Hematopoietic multipotent progenitor cell treated with erythropoietin and hydrocortisone succinate and interleukin-3 and kit ligand, for 4 days (in vitro differentiated cells): ENCODE measurements at regions not wholly inside any gene's neighbourhood (a gene's known extent, or its start where the extent isn't known, plus 50 kb on each side); places are given as distances from the start of the nearest gene placed in this dataset.

ENCODE experiments used
- DNase-seq: peaks from one replicate; pipeline ENCODE4 v3.0.0-alpha.2; 2015

DNA sequence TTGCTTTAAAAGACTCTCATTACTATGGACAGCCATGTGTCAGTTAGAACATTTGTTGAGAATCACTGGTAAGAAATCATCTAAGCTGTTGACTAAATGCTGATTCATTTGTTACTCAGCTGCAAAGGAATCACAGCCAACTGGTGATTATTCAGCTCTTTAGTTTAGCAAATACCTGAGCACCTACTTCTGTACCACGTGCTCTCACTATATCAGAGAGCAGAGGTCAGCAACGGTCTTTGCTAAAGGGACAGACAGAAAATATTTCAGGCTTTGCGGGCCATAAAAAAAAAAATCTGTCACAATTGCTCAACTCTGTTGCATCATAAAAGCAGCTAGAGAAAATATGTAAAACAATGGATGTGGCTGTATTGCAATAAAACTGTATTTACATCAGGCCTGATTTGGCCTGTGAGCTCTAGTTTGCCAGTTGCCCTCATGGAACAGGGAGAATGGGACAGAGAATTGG, 377.6 kb downstream of the DNAH5 start:
- peak; percentile 4 for DNase-seq

DNA sequence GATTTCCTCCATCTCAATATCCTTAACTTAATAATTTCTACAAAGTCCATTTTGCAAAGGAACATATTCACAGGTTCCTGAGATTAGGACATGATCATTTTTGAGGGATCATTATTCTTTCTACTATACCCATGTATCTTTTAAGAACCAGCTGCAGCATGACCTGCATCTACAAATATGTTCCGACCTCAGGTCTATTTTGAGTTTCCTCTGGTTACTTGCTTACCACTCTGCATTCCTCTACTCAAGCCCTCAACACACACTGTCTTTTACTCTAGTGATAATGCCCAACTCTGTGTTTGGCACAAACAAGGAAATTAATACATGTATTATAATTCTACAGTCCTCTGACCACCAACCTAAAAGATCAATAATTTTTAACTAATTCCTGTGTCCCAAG, 386.1 kb downstream of the DNAH5 start:
- DNase-seq = no peak

DNA sequence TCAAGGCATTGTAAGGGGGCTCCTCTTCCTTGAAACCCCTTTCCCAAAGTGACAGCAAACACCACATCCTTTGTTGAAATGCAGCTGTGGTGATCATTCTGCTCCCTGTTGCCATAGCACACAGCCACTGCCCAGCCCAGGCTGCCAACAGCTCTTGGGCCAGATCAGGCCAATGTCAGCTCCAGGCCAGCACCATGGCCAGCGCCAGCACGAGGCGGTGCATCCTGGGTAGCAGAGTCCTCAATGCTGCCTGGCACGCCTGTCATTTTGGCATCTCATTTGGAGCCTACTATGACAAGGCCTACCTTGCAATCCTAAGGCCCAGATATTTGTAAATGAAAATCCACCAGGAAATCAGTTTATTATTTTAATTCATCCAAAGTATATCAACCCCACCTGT, 390.6 kb downstream of the DNAH5 start:
- peak; percentile 49 for DNase-seq

DNA sequence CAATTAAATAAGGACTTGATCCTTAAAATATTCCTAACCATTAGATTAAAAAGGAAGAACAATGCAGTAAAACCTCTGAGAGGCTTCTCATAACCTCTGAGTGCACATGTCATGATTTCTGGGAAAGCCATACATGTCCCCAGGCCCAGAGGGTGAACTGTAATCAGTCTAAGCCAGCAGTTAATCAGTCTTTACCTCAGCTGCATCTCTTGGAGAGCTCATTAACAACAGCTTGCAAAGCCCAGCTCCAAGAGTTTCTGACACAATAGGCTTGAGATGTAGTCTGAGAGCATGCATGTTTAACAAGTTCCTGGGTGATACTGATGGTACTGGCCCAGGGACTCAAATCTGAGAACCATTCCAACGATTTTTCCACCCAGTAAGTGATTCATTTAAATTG, 392.1 kb downstream of the DNAH5 start:
- DNase-seq = no peak

DNA sequence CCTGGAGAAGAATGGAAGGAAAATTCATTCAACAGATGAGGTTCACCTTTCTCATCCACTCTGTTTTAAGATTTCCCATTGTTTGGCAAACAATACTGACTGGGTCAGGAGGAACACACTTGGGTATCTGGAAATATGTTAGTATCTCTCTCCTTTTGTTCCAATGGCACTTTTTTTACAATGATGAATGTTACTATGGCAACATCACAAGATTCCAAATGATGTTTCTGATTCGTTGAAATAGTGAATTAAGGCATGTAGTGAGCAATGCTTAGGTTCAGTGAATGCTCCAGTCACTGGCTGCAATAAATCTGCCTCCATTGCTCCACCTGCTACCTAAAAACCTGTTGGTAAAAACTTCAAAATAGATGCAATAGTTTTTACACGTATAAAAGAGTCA, 392.8 kb downstream of the DNAH5 start:
- no peak for DNase-seq

DNA sequence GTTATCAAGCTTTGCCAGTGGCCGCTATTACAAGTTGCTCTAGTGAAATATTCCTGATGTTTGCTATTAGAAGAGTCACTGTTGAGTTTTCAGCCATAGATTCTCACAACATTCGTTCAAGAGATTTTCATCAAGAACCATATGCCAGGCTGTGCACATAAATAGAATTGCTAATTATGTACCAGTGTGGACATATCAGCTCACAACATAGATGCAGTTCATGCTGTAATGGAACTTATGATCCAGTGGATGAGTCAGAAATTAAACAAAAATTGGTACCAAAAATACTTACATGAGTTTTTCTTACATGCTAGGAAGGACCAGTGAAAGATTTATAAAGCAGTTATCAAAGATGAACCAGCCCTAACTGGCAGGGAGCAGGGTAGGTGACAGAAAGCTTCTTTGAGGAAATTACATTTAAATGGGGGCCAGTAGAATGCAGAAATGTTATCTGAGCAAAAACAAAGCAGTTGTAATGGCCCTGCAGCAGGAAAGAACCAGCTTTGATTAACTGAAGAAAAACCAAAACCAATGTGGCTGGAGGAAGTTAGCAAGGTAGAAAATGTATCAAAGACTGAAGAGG, 404.2 kb downstream of the DNAH5 start:
- DNase-seq = no peak

DNA sequence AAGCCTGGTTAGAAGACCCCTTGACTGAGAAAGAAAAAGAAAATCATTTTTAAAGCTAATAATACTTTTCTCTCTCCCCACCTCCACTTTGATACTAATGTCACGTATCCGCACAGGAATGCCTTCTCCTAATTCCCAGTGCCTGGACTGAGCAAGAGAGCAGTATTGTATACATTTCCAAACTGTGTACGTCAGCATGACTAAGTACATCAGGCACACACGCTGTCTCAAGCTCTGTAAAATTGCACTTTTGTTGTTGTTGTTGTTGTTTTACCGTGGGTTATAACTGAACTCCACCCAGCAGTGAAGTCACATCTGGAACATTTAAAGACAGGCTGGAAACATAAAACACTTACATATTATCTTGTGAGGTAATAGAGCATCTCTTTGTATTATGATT, 407.6 kb downstream of the DNAH5 start:
- no peak for DNase-seq

DNA sequence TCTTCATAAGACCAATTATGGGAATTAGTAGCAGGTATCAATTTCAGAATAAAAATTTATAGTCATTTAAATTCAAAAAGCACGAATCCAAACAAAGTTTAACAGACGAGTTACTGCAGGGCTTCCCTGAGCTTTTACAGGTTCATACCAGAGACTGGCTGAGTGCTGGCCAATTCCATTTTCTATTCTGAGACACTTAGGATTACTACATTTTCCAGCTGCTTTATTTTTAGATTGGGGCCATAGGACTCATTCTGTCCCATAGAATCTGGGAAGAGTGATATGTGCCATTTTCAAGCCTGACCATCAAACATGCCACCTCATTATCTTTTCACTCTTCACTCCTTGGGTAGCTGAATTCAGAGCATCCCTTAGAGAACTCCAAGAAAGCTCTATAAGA, 410.7 kb downstream of the DNAH5 start:
- DNase-seq = no peak

DNA sequence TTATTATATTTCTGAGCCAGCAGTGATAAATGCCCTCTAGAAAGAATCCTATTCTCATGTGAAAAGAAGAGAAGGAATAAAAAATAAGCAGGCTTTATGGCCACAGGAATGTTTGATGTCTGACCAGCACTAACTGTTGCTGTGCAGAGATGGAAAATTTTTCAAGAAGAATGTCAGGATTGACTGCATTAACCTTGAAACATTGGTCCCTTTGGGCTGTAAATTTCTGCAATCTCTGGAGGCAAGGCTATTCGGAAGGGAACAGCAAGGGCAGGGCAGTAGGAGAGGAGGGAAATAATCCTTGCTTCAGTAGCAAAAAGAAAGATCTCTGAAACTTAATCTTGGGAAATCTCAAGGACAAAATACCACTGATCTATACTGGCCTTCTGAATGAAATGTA, 415.2 kb downstream of the DNAH5 start:
- no peak for DNase-seq

DNA sequence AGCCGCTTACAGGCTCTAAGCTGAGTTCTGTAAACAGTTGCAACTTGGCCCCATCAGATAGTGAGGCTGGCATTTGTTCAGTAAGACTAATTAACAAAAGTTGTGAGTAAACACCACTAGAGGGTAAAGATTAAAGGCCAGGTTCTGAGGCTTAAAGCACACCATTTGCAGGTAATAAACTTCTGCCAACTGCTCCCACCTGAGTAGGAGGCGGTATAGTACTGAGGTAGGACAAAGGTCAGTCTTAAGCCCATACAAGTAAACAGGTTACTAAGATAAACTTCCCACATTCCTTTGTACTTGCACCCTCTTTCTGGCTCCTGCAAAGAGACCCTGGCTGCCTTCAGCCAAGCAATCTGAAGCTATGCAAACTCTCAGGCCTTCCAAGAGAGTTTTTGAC, 419.6 kb downstream of the DNAH5 start:
- DNase-seq = no peak

DNA sequence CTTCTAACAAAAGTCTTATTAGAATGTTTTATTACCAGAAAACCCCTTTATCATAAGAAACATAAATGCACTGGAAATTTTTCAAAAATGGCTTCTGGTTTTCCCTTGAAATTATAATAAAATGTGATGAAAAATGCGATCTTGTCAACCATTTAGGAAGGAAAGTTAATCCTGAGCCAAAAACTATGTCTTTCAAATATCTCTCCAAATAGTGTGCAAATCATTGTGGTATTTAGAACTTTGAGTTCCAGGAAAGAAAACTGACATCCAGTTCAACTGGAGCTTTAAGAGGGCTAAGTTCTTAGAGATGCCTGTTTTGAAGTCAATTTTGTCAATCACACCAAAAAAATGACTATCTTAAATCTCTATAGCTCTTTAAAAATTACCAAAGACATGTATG, 425.4 kb downstream of the DNAH5 start:
- DNase-seq = no peak

DNA sequence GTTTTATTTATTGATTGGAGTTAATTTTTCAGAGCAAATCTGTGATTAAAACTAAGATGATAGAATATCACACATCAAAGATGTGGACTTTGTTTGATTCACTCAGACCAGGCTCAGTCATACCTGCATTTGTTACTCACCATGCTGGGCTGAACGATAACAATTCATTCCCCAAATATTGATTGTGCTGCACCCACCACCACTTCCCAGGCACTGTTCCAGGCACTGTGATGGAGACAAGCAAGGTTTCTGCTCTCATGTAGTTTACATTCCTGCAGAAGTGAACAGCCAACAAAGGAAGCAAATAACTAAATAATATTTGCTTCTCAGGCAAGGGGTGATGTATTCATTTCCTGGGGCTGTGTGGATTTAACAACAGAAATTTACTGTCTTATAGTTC, 428.3 kb downstream of the DNAH5 start:
- no peak for DNase-seq

DNA sequence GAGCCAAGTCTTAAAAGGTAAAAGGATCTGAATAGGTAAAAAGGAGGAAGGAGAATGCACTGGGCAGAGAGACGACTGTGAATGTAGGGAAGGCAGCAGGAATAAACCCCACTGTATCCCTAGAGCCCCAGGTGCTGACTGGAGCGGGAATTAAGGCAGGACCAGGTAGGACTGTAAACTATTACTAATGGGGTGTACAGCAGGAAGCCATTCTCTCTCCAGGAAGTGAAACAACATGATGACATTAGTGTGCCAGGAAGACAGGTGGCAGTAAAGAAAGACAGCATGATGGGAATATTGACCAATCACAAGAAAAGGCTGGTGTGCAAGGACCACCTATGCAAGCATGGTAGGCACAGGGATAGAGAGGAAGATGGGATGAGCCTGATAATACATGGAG, 433.0 kb downstream of the DNAH5 start:
- no peak for DNase-seq

DNA sequence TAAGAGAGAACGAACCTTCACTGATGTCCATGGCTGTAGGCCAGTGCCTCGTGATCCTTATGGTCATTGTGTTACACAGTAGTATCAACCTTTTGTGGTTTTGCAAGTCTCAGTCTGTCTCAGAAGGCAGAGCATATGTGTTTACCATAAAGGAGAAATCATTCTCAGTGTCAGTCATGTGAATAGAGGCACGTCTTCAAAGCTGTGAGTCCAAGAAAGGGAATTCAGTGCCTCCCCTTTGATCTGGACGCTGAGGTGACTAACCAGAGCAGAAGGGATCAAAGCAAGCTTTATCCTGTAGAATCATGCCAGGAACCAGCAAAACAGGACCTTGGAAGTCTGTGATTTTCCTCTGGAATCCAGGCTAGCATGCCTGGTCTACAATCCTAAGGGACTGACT, 433.9 kb downstream of the DNAH5 start:
- DNase-seq = no peak

DNA sequence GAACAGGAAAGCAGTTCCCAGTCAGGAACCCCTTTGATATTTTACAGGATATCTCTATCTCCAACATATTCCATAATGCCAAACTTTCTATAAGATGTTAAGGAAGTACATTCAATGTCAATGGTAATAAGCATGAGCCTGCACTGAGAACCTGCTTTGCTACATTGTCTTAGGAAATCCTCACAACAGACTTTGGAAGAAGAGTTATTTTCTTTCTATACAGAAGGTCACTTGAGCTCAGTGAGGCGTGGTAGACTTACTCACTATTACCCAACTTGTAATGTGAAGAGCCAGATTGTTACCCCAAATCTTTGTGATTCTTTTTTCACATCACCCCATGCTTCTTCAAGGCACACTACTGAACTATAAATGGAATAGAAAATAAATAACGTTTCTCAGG, 435.9 kb downstream of the DNAH5 start:
- no peak for DNase-seq

DNA sequence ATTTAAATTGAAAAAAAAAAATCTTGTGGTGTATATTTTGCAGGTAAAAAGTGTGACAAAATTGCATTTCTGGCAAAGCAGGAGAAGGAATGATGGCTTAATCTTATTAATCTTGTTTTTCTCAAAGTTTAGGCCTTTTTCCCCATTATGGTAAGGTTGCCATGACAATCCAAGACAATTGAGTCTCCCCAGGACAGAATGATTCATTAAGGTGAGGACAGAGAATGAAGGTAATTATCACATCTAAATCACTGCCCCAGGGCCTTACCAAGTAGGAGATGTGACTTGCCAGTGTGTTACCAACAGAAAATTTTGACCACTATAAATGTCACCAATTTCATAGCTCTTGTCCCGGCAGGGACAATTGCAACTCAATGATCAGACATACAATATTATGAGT, 439.2 kb downstream of the DNAH5 start:
- DNase-seq = no peak

DNA sequence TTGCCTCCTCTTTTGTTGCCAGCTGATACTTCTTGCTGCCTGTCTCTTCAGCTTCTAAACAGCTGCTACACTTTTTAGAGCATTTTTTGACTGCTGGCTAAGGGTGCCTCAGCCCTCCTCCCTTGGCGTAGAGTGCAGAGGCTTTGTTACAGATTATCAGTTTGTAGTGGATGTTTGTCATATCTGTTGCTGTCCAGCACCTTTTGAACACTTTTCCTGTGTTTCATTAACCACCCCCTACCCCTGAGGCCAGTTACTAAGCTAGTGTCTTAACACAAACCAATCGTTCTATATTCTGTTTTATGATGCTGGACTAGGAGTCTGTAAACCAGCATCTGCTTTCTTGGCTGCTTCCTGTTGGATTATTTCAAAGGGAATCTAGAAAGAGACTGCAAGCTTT, 441.5 kb downstream of the DNAH5 start:
- no peak for DNase-seq

DNA sequence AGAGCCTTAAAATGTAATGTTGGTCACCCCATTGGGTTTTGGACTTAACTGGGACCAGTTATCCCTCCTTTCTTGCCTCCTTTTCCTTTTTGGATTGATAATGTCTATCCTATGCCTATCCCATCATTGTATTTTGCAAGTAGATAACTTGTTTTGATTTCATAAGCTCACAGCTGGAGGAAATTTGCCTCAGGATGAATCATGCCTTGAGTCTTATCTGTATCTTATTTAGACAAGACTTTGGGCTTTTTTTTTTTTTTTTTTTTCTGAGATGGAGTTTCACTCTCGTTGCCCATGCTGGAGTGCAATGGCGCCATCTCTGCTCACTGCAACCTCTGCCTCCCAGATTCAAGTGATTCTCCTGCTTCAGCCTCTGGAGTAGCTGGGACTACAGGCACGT, 443.3 kb downstream of the DNAH5 start:
- DNase-seq = no peak

DNA sequence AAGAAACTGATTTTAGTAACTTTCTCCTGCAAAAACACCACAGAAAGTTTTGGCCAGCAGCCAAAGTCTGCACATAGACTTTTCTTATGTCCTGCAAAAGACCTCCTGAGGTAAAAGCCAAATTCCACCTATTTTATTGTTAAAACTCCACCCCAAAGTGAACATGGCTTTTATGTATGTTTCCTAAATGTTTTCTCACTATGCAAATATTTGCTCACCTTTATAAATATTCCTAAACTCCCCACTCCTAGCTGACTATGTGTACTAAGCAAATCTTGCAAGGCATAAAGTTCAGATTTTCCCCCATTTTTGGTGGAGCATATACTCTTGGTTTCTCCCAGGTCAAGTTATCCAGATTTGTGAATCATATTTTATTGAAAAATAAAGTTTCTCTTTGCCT, 446.2 kb downstream of the DNAH5 start:
- no peak for DNase-seq

DNA sequence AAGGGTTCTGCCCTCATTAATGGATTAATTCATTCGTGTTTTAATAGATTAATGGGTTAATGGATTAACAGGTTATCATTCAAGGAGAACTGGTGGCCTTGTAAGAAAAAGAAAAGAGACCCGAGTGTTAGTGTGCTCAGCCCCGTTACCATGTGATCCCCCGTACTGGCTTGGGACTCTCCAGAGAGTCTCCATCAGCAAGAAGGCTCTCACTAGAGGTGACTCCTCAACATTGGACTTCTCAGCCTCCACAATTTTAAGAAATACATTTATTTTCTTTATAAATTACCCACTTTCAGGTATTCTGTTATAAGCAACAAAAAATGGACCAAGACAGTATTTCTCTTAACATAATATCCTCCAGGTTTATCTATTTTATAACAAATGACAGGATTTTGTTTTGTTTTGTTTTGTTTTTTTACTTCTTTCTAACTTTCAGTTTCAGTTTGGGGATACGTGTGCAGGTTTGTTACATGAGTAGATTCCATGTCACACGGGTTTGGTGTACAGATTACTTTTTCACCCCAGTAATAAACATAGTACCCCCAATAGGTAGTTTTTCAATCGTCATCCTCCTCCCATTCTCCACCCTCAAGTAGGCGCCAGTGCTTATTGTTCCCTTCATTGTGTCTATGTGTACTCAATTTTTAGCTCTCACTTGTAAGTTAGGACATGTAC, 456.1 kb downstream of the DNAH5 start:
- no peak for DNase-seq

DNA sequence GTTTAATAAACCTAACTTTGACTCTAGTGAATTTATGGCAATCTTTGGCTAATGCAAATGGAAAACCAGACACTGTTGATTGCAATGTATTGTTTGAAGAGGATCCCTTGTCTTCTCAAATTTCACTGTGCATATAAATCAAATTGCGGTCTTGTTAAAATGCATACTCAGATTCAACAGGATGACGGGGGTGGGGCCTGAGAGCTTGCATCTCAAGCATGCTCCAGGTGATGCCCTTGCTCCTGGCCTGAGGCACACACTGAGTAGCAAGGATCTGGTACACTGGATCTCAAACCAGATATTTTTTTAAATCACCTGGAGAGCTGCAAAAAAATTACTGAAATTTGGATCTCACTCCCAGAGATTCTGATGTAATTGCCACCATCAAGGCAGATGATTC, 463.7 kb downstream of the DNAH5 start:
- DNase-seq = no peak

DNA sequence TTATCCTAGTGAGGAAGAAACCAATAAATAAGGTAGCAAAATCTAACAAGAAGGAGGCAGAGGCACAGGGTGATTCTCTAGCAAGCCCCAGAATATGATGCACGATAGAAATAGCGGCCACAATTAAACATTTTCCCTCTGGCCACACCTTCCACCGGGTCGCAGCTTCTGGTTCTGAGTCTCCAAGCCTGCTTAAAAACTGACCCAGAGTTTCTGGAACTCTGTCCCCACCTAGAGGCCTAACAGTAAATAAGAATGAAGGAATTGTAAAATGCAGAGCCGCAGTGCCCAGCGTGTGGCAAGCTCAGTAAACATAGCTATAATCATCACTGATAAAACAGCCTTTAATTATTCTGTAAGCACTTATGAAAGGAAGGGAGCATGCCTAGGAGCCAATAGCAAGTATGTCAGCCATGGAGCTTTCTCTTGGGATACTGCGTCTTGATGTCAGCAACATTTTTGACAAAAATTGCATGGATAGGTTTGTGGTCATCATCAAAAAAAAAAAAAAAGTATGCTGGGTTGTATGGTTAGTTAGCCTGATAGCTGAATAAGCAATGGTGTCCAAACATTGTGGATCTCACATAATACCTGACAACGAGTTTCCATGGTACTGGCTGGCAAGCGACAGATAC, 465.5 kb downstream of the DNAH5 start:
- DNase-seq = peak; percentile 69

DNA sequence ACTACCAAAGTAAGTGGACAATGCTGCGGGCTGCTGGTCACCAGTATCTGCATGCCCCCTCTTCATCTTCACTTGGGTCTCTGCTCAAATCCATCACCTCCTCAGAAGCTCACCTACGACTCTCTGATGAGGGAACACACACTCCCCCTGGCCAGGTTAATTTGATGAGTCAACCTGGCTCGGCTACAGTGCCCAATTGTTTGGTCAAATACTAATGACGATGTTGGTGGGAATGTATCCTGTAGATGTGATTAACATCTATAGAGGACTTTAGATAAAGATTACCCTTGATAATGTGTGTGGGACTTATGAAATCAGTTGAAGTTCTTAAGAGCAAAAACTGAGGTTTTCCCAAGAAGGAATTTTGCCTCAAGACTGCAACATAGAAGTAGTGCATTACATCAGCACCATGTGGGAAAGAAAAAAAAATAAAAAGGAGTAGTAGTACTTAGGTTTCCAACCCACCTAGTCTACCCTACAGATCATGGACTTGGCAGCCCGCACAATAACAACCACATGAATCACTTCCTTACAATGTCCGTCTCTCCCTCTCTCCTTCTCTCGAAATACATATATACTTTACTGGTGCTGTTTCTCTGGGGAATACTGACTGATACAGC, 467.3 kb downstream of the DNAH5 start:
- no peak for DNase-seq

DNA sequence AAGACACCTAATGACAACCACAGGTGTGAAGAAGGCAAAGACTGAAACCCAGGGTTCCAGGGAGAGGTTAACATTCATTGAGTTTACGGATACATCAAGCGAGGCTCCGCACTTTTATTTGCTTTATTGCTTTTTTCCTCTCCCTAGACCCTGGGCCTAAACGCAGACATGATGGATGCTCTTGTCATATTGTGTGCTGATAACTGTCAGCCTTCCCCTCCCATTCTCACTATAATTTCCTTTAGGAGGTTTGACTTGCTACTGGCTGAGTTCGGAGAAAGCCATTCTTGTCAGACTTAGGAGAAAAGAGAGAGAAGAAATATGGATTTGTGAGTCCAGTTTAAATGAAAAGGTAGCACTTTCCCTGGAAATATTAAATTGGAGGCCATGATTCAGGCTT, 471.6 kb downstream of the DNAH5 start:
- no peak for DNase-seq
